ENCODE measurements at regions not wholly inside any gene's neighbourhood (a gene's known extent, or its start where the extent isn't known, plus 50 kb on each side); places are given as distances from the start of the nearest gene placed in this dataset.
"Not testable (repeated sequence)": the region's sequence is repeated elsewhere in the genome, so short reads cannot be mapped to it uniquely, and the experiment has no call there.

DNA sequence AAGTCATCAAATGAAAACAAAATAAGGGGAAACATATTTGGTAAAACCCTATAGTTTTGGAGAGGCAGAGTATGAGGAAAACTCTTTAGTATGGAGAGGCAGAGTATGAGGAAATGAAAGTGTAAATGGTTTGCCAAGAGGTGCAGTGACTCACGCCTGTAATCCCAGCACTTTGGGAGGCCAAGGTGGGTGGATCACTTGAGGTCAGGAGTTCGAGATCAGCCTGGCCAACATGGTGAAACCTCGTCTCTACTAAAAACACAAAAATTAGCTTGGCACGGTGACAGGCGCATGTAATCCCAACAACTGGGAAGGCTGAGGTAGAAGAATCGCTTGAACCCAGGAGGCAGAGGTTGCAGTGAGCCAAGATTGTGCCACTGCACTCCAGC is 228.2 kb upstream of the RREB1 start:
- TF ChIP-seq, protein P1, sequence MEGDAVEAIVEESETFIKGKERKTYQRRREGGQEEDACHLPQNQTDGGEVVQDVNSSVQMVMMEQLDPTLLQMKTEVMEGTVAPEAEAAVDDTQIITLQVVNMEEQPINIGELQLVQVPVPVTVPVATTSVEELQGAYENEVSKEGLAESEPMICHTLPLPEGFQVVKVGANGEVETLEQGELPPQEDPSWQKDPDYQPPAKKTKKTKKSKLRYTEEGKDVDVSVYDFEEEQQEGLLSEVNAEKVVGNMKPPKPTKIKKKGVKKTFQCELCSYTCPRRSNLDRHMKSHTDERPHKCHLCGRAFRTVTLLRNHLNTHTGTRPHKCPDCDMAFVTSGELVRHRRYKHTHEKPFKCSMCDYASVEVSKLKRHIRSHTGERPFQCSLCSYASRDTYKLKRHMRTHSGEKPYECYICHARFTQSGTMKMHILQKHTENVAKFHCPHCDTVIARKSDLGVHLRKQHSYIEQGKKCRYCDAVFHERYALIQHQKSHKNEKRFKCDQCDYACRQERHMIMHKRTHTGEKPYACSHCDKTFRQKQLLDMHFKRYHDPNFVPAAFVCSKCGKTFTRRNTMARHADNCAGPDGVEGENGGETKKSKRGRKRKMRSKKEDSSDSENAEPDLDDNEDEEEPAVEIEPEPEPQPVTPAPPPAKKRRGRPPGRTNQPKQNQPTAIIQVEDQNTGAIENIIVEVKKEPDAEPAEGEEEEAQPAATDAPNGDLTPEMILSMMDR (IDR thresholded peaks at IDR 0.05) = not testable (repeated sequence)
- TF ChIP-seq ZFX (IDR thresholded peaks at IDR 0.05; ENCODE audit: borderline replicate concordance) = not testable (repeated sequence)

Data from 22Rv1 (cell line).